ENCODE measurements at regions not wholly inside any gene's neighbourhood (a gene's known extent, or its start where the extent isn't known, plus 50 kb on each side); places are given as distances from the start of the nearest gene placed in this dataset.

DNA sequence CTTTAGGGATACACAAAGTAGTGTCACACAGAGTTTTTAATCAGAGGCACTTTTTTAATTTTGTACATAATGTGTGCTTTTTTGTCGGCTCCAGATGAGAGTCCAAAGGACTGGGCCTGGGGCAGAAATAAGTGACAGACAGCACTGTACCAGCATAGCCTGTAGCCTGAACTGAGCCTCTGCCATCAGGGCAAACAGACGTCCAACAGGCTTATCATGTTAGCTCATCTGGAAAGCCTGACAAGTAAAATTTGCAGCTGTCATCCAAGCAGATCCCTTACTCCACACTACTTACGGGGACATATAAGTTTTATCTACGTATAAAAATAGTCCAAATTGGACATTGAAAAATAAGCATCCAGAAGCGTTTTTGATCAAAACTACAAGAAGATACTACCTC, 233.1 kb upstream of the GAS1 start:
- H3K4me3 ChIP-seq: no peak overlapping the region
- no peak overlapping the region for H3K27ac ChIP-seq
- no peaks in the 10 kb centered on the region for H3K36me3 ChIP-seq
- ATAC-seq (ENCODE audit: insufficient number of reproducible peaks, low FRiP score, low read depth): no peak
- no peaks in the 10 kb centered on the region for H3K4me1 ChIP-seq (ENCODE audit: control insufficient read depth in 1 of 2, low read depth in 2 of 2)
- no peak for DNase-seq (ENCODE audit: low spot score)
- TF ChIP-seq, protein P1, sequence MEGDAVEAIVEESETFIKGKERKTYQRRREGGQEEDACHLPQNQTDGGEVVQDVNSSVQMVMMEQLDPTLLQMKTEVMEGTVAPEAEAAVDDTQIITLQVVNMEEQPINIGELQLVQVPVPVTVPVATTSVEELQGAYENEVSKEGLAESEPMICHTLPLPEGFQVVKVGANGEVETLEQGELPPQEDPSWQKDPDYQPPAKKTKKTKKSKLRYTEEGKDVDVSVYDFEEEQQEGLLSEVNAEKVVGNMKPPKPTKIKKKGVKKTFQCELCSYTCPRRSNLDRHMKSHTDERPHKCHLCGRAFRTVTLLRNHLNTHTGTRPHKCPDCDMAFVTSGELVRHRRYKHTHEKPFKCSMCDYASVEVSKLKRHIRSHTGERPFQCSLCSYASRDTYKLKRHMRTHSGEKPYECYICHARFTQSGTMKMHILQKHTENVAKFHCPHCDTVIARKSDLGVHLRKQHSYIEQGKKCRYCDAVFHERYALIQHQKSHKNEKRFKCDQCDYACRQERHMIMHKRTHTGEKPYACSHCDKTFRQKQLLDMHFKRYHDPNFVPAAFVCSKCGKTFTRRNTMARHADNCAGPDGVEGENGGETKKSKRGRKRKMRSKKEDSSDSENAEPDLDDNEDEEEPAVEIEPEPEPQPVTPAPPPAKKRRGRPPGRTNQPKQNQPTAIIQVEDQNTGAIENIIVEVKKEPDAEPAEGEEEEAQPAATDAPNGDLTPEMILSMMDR (IDR thresholded peaks at IDR 0.05): no peak
- no peaks in the 10 kb centered on the region for H3K27me3 ChIP-seq (replicated peaks; ENCODE audit: insufficient read depth)
- H3K9me3 ChIP-seq: peaks cover 5% of the 10 kb centered on the region

- Histone ChIP-seq H3K27me3 (replicated peaks; ENCODE audit: insufficient read depth) (no peaks in the 10 kb centered on the region), H3K4me1 (ENCODE audit: control insufficient read depth in 1 of 2, low read depth in 2 of 2) (no peaks in the 10 kb centered on the region), H3K9me3 (peaks cover 5% of the 10 kb centered on the region), H3K4me3 (no peak overlapping the region), H3K36me3 (no peaks in the 10 kb centered on the region), H3K27ac (no peak overlapping the region)
- DNase-seq (ENCODE audit: low spot score) (no peak), ATAC-seq (ENCODE audit: insufficient number of reproducible peaks, low FRiP score, low read depth) (no peak)
- TF ChIP-seq, protein P1 (IDR thresholded peaks at IDR 0.05): no peak
These were observed 233.5 kb upstream of the GAS1 start for GRCh38 chr9:87180841-87181240.

- Histone ChIP-seq H3K4me3 (no peak overlapping the region), H3K27me3 (replicated peaks; ENCODE audit: insufficient read depth) (no peaks in the 10 kb centered on the region), H3K27ac (no peak overlapping the region), H3K36me3 (no peaks in the 10 kb centered on the region), H3K4me1 (ENCODE audit: control insufficient read depth in 1 of 2, low read depth in 2 of 2) (no peaks in the 10 kb centered on the region), H3K9me3 (peaks cover 5% of the 10 kb centered on the region)
- ATAC-seq (ENCODE audit: insufficient number of reproducible peaks, low FRiP score, low read depth): no peak
- TF ChIP-seq, protein P1 (IDR thresholded peaks at IDR 0.05): no peak
- DNase-seq (ENCODE audit: low spot score): no peak
These were observed 234.4 kb upstream of the GAS1 start for GRCh38 chr9:87181670-87182069.

DNA sequence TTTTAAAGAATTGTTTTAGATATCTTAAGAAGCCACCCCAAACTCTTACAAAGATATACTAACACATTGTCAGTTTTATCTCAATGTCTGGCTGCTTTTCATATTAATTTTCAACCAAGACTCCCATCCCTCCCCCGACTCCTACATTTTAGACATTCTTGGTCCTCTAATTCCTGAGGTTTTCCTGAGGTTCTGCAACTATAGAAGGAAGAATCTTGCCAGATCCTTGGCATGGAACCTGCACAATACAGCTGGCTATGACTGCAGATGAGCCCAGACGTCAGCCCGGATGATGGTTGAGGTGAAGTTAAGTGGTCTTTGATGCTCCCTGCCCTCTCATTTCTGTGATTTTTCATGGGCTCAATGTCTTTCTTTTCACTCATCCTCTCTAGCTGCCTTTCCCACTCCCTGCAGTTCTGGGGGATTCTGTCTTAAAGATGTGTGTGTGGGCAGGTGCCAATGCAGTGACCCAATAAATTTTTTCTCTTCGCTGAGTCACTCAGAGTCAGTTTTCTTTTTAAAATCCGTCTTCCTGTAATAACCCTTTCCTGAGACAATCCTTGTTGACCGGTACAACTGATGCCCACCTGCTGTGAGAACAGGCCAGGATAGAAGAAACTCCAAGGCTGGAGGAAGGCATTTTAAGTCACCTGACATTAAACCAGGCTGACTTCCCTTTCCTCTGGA, 237.8 kb upstream of the GAS1 start:
- Histone ChIP-seq H3K9me3 (peaks cover 5% of the 10 kb centered on the region), H3K4me3 (no peak overlapping the region), H3K27me3 (replicated peaks; ENCODE audit: insufficient read depth) (no peaks in the 10 kb centered on the region), H3K36me3 (no peaks in the 10 kb centered on the region), H3K27ac (no peak overlapping the region), H3K4me1 (ENCODE audit: control insufficient read depth in 1 of 2, low read depth in 2 of 2) (no peaks in the 10 kb centered on the region)
- DNase-seq (ENCODE audit: low spot score) (no peak), ATAC-seq (ENCODE audit: insufficient number of reproducible peaks, low FRiP score, low read depth) (no peak)
- TF ChIP-seq, protein P1 (IDR thresholded peaks at IDR 0.05): no peak

DNA sequence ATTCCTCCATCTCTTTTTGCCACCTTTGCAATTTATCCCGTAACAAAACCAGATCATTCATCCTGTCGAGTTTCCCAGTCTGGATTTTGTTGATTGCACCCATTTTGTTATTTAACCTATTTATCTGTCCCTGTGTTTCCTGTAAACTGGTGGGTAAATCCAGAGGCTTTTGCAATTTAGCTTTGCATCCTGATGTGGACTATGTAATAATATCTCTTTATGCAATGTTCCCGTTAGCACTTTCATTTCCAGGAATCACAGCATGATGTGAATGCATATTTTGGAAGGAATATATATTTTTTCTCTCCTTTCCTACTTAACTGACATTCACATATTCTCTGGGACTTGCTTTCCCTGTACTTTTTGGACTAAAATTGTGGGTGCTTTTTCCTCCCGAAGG, 240.3 kb upstream of the GAS1 start:
- Histone ChIP-seq H3K4me3 (no peak overlapping the region), H3K27ac (no peak overlapping the region), H3K36me3 (no peaks in the 10 kb centered on the region), H3K4me1 (ENCODE audit: control insufficient read depth in 1 of 2, low read depth in 2 of 2) (no peaks in the 10 kb centered on the region), H3K27me3 (replicated peaks; ENCODE audit: insufficient read depth) (no peaks in the 10 kb centered on the region), H3K9me3 (no peaks in the 10 kb centered on the region)
- ATAC-seq (ENCODE audit: insufficient number of reproducible peaks, low FRiP score, low read depth): no peak
- TF ChIP-seq, protein P1 (IDR thresholded peaks at IDR 0.05): no peak
- DNase-seq (ENCODE audit: low spot score): no peak
